SK-N-SH treated with all-trans-retinoic acid at 6 μM for 48 hours (cell line): ENCODE measurements at regions not wholly inside any gene's neighbourhood (a gene's known extent, or its start where the extent isn't known, plus 50 kb on each side); places are given as distances from the start of the nearest gene placed in this dataset.

Experiments used
- ATAC-seq: fragments of 200-7000 bp; cut with Tn5 transposase; 3 replicates; pipeline ENCODE4 v1.9.1; 2020; ENCODE audit warnings: mild to moderate bottlenecking, moderate library complexity
- ARNTL ChIP-seq: fragments of 450-650 bp; formaldehyde crosslinking; IDR thresholded peaks from 2 replicates; pipeline ENCODE4 v1.5.0; 2020; ENCODE audit warnings: low read depth, mild to moderate bottlenecking, moderate library complexity, borderline replicate concordance
- BACH2 ChIP-seq: fragments of 250-450 bp; sonication (Bioruptor Pico); IDR thresholded peaks from 2 replicates; pipeline ENCODE4 v1.9.0; 2021; ENCODE audit warnings: mild to moderate bottlenecking, borderline replicate concordance
- CREB5 ChIP-seq: fragments of 250-450 bp; sonication (Bioruptor Pico); IDR thresholded peaks from 2 replicates; pipeline ENCODE4 v1.5.1; 2020; ENCODE audit warnings: low read depth, mild to moderate bottlenecking, moderate library complexity
- CSDC2 ChIP-seq: fragments of 250-450 bp; sonication (Bioruptor Pico); IDR thresholded peaks from 2 replicates; pipeline ENCODE4 v1.5.0; 2020; ENCODE audit warnings: mild to moderate bottlenecking, moderate library complexity
- CSRNP3 ChIP-seq: fragments of 250-450 bp; sonication (Bioruptor Pico); IDR thresholded peaks from 2 replicates; pipeline ENCODE4 v1.5.1; 2021; ENCODE audit warnings: mild to moderate bottlenecking, moderate library complexity
- ESRRG ChIP-seq: fragments of 250-450 bp; sonication (Bioruptor Pico); IDR thresholded peaks from 2 replicates; pipeline ENCODE4 v1.6.1; 2021; ENCODE audit warnings: mild to moderate bottlenecking
- GLIS3 ChIP-seq: fragments of 250-450 bp; sonication (Bioruptor Pico); IDR thresholded peaks from 2 replicates; pipeline ENCODE4 v1.5.0; 2020; ENCODE audit warnings: mild to moderate bottlenecking, moderate library complexity
- ISL1 ChIP-seq: fragments of 250-450 bp; sonication (Bioruptor Pico); IDR thresholded peaks from 2 replicates; pipeline ENCODE4 v2.1.2; 2022; ENCODE audit warnings: mild to moderate bottlenecking, moderate library complexity
- OSR1 ChIP-seq: fragments of 250-450 bp; sonication (Bioruptor Pico); IDR thresholded peaks from 2 replicates; pipeline ENCODE4 v1.8.0; 2022; ENCODE audit warnings: moderate library complexity, mild to moderate bottlenecking, inconsistent platforms
- PPARA ChIP-seq: fragments of 250-450 bp; sonication (Bioruptor Pico); IDR thresholded peaks from 2 replicates; pipeline ENCODE4 v1.5.0; 2020; ENCODE audit warnings: mild to moderate bottlenecking, borderline replicate concordance
- RARB ChIP-seq: fragments of 250-450 bp; sonication (Bioruptor Pico); IDR thresholded peaks from 2 replicates; pipeline ENCODE4 v1.8.0; 2021; ENCODE audit warnings: mild to moderate bottlenecking, moderate library complexity
- SNAI2 ChIP-seq: fragments of 250-450 bp; sonication (Bioruptor Pico); IDR thresholded peaks from 2 replicates; pipeline ENCODE4 v1.5.0; 2020; ENCODE audit warnings: mild to moderate bottlenecking, moderate library complexity
- TCF4 ChIP-seq: fragments of 250-450 bp; sonication (Bioruptor Pico); IDR thresholded peaks from 2 replicates; pipeline ENCODE4 v1.8.0; 2021; ENCODE audit warnings: mild to moderate bottlenecking, moderate library complexity, borderline replicate concordance
- TOX ChIP-seq: fragments of 250-450 bp; sonication (Bioruptor Pico); IDR thresholded peaks from 2 replicates; pipeline ENCODE4 v1.8.0; 2021; ENCODE audit warnings: mild to moderate bottlenecking, moderate library complexity, borderline replicate concordance
- ZC3H10 ChIP-seq: fragments of 250-450 bp; sonication (Bioruptor Pico); IDR thresholded peaks from 2 replicates; pipeline ENCODE4 v1.5.1; 2021; ENCODE audit warnings: mild to moderate bottlenecking, moderate library complexity
- ZFP3 ChIP-seq: fragments of 250-450 bp; sonication (Bioruptor Pico); IDR thresholded peaks from 2 replicates; pipeline ENCODE4 v1.5.0; 2020; ENCODE audit warnings: mild to moderate bottlenecking, moderate library complexity
- ZFP30 ChIP-seq: fragments of 450-650 bp; formaldehyde crosslinking; IDR thresholded peaks from 2 replicates; pipeline ENCODE4 v1.5.0; 2022; ENCODE audit warnings: mild to moderate bottlenecking, moderate library complexity
- ZNF565 ChIP-seq: fragments of 450-650 bp; formaldehyde crosslinking; conservative IDR thresholded peaks from 2 replicates; pipeline ENCODE4 v1.5.0; 2020; ENCODE audit warnings: low read depth, mild to moderate bottlenecking, moderate library complexity
- ZNF70 ChIP-seq: fragments of 450-650 bp; formaldehyde crosslinking; IDR thresholded peaks from 2 replicates; pipeline ENCODE4 v1.5.0; 2020; ENCODE audit warnings: mild to moderate bottlenecking, moderate library complexity
- ZNF8 ChIP-seq: fragments of 450-650 bp; formaldehyde crosslinking; IDR thresholded peaks from 2 replicates; pipeline ENCODE4 v1.5.0; 2020; ENCODE audit warnings: mild to moderate bottlenecking, moderate library complexity
- TF ChIP-seq, protein P1 (sequence below): fragments of 250-450 bp; sonication (Bioruptor Pico); IDR thresholded peaks from 2 replicates; pipeline ENCODE4 v1.8.0; 2020; ENCODE audit warnings: mild to moderate bottlenecking, moderate library complexity, borderline replicate concordance
- TF ChIP-seq, protein P2 (sequence below): fragments of 250-450 bp; sonication (Bioruptor Pico); IDR thresholded peaks from 2 replicates; pipeline ENCODE4 v1.8.0; 2021; ENCODE audit warnings: low read depth, mild to moderate bottlenecking, moderate library complexity, borderline replicate concordance

GRCh38 chr5:2995667-2996066 is 244.2 kb upstream of the IRX2 start:
- TF ChIP-seq PPARA (CRISPR knock-in tag), result no peak
- no peak for TF ChIP-seq GLIS3 (CRISPR knock-in tag)
- no peak for TF ChIP-seq TCF4 (CRISPR knock-in tag)
- TF ChIP-seq ISL1 (CRISPR knock-in tag), result no peak

GRCh38 chr5:2995035-2995434 is 243.6 kb upstream of the IRX2 start:
- TF ChIP-seq RARB (CRISPR knock-in tag) (no peak), ZFP30 (CRISPR knock-in tag) (no peak), ARNTL (CRISPR knock-in tag) (no peak), ZC3H10 (CRISPR knock-in tag) (no peak), TCF4 (CRISPR knock-in tag) (no peak), GLIS3 (CRISPR knock-in tag) (no peak), ISL1 (CRISPR knock-in tag) (no peak), ESRRG (CRISPR knock-in tag) (no peak), ZNF565 (CRISPR knock-in tag) (no peak), TOX (CRISPR knock-in tag) (no peak), ZNF70 (no peak), CREB5 (CRISPR knock-in tag) (no peak), PPARA (CRISPR knock-in tag) (no peak), BACH2 (CRISPR knock-in tag) (no peak), ZNF8 (CRISPR knock-in tag) (no peak), SNAI2 (CRISPR knock-in tag) (no peak), CSDC2 (CRISPR knock-in tag) (no peak), CSRNP3 (CRISPR knock-in tag) (no peak), ZFP3 (CRISPR knock-in tag) (no peak), OSR1 (CRISPR knock-in tag) (no peak)
- no peak for ATAC-seq

More at GRCh38 chr5:2995667-2996066, 244.2 kb upstream of the IRX2 start:
- no peak for ATAC-seq

GRCh38 chr5:2993771-2994170 is 242.3 kb upstream of the IRX2 start:
- ATAC-seq, result no peak
- TF ChIP-seq CSRNP3 (CRISPR knock-in tag), result no peak
- TF ChIP-seq ZNF565 (CRISPR knock-in tag), result no peak
- no peak for TF ChIP-seq ZNF8 (CRISPR knock-in tag)
- TF ChIP-seq, protein P1, sequence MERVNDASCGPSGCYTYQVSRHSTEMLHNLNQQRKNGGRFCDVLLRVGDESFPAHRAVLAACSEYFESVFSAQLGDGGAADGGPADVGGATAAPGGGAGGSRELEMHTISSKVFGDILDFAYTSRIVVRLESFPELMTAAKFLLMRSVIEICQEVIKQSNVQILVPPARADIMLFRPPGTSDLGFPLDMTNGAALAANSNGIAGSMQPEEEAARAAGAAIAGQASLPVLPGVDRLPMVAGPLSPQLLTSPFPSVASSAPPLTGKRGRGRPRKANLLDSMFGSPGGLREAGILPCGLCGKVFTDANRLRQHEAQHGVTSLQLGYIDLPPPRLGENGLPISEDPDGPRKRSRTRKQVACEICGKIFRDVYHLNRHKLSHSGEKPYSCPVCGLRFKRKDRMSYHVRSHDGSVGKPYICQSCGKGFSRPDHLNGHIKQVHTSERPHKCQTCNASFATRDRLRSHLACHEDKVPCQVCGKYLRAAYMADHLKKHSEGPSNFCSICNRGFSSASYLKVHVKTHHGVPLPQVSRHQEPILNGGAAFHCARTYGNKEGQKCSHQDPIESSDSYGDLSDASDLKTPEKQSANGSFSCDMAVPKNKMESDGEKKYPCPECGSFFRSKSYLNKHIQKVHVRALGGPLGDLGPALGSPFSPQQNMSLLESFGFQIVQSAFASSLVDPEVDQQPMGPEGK (CRISPR knock-in tag), result no peak
- no peak for TF ChIP-seq ZFP3 (CRISPR knock-in tag)
- no peak for TF ChIP-seq OSR1 (CRISPR knock-in tag)
- no peak for TF ChIP-seq ESRRG (CRISPR knock-in tag)
- TF ChIP-seq TOX (CRISPR knock-in tag), result no peak
- TF ChIP-seq TCF4 (CRISPR knock-in tag), result no peak
- no peak for TF ChIP-seq ARNTL (CRISPR knock-in tag)
- TF ChIP-seq, protein P2, sequence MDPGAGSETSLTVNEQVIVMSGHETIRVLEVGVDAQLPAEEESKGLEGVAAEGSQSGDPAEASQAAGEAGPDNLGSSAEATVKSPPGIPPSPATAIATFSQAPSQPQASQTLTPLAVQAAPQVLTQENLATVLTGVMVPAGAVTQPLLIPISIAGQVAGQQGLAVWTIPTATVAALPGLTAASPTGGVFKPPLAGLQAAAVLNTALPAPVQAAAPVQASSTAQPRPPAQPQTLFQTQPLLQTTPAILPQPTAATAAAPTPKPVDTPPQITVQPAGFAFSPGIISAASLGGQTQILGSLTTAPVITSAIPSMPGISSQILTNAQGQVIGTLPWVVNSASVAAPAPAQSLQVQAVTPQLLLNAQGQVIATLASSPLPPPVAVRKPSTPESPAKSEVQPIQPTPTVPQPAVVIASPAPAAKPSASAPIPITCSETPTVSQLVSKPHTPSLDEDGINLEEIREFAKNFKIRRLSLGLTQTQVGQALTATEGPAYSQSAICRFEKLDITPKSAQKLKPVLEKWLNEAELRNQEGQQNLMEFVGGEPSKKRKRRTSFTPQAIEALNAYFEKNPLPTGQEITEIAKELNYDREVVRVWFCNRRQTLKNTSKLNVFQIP (CRISPR knock-in tag), result no peak
- no peak for TF ChIP-seq SNAI2 (CRISPR knock-in tag)
- TF ChIP-seq ISL1 (CRISPR knock-in tag), result no peak
- no peak for TF ChIP-seq ZNF70
- TF ChIP-seq CSDC2 (CRISPR knock-in tag), result no peak
- TF ChIP-seq GLIS3 (CRISPR knock-in tag), result no peak
- TF ChIP-seq ZC3H10 (CRISPR knock-in tag), result no peak
- no peak for TF ChIP-seq ZFP30 (CRISPR knock-in tag)
